ENCODE measurements at regions not wholly inside any gene's neighbourhood (a gene's known extent, or its start where the extent isn't known, plus 50 kb on each side); places are given as distances from the start of the nearest gene placed in this dataset.
"Not testable (repeated sequence)": the region's sequence is repeated elsewhere in the genome, so short reads cannot be mapped to it uniquely, and the experiment has no call there.

DNA sequence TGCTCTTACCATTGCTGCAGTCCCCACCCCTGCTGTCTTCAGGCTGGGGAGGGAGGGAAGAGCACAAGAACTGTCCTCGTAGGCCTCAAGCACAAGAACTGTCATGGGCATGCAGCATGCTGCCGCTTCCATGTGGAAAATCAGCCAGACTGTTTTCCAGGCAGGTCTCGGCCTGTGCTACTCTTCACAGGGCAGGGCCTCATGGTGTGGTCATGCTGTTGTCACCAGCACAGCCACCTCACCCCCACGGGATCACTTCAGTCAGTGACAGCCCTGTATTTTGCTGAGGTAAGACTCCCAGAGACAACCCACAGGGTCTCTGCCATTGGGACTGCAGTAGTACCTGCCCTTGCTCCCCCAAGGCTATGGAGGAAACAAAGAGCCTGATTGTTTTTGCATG, 205.3 kb downstream of the NAP1L3 start:
- POLR2A ChIA-PET = no interaction called here

DNA sequence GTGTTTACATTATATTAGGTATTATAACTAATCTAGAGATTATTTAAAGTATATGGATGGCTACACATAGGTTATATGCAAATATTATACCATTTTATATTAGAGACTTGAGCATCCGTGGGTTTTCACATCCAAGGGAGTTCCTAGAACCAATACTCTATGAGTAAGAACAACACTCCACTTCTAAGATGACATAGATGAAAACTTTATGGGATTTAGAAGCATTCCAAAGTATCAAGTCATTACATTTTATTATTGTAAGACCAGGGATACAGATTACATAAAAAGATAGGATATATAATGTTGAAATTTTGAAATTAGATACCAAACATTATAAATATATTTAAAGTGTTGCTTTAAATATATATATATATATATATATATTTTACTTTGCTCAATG, 207.0 kb downstream of the NAP1L3 start:
- POLR2A ChIA-PET = no interaction called here
- CTCF ChIA-PET = no interaction called here

More for the DNA sequence above, 205.3 kb downstream of the NAP1L3 start:
- CTCF ChIA-PET = no interaction called here

DNA sequence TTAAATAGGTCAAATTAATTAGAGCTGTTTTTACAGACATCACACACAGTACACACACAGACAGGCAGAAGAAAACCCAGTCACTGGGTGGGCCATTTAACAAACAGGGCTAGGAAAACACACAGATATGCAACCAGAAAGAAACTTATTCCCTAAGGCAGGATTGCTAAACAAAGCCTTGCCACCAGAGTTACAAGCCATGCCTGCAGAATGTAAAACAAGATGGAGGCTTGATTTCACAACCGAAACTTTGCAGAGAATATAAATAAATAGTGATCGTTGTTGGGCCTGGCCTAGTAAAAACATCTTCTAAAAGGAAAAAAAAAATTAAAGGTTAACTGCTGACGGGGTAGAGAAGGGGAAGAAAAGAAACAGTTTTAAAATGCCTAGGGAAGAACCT, 212.3 kb downstream of the NAP1L3 start:
- CTCF ChIA-PET = no interaction called here
- POLR2A ChIA-PET = no interaction called here

DNA sequence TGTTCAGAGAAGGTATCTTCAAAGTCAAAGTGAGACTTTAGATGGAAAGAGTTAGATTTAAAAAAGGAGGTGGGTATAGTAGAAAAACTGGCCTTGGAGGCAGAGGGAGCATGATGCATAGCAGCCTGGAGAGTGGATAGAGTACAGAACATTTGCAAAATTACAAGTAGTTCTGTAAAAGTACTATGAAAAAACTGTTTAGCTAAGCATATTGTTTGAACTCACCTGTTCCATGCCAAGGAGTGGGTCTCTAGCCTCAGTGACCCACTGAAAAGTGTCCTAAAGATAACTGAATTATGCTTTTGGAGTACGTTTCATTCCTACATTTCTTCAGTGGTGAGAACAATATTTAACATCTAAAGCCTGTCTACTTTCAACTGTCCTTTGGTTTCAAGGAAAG, 218.9 kb downstream of the NAP1L3 start:
- CTCF ChIA-PET = no interaction called here
- POLR2A ChIA-PET = no interaction called here

DNA sequence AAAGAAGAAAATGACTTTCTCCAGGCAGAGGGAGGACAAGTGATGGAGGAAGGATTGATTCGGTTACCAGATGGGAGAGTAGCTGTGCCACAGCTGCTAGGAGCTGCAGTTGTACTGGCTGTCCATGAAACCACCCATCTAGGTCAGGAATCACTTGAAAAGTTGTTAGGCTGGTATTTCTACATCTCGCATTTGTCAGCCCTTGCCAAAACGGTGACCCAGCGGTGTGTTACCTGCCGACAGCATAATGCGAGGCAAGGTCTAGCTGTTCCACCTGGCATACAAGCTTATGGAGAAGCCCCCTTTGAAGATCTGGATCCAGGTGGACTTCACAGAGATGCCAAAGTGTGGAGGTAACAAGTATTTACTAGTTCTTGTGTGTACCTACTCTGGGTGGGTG, 238.7 kb downstream of the NAP1L3 start:
- CTCF ChIA-PET, POLR2A ChIA-PET: not testable (repeated sequence)

DNA sequence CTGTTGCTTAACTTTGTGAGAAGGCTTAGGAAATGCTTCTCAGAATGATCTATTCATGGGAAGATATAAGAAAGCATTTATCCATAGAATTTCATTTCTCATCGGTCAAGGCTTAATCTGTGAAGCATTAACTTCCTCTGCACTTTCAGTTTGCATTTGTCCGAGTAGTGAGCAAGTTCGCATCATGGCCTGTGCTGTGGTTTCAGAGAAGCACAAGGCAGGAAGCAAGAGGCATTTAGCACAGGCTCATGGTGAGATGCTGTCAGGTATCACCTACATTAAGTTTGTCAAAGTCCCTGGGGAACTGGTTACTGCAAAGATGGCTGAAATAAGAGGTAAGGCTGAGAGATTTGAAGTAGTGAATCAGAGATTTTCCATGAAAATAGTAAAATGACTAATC, 244.9 kb downstream of the NAP1L3 start:
- POLR2A ChIA-PET = no interaction called here
- CTCF ChIA-PET = no interaction called here

DNA sequence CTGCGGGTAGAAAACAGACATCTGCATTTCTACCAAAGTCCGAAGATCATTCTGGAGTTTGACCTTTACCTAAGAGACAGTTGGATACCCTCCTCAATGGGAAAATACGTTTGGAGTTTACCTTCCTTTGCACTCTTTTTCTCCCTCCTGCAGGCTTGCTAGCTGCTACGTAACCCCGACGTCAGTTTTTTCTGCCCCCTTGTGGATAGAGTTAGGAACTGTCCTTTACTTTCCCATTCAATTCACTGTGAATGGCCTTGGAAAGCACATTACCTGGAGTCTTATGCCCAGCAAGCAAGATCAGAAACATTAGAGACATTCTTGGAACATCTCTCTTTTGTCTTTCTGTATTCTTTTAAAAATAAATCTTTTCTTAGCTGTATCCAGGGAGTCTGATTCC, 250.7 kb downstream of the NAP1L3 start:
- CTCF ChIA-PET = no interaction called here
- POLR2A ChIA-PET = no interaction called here

DNA sequence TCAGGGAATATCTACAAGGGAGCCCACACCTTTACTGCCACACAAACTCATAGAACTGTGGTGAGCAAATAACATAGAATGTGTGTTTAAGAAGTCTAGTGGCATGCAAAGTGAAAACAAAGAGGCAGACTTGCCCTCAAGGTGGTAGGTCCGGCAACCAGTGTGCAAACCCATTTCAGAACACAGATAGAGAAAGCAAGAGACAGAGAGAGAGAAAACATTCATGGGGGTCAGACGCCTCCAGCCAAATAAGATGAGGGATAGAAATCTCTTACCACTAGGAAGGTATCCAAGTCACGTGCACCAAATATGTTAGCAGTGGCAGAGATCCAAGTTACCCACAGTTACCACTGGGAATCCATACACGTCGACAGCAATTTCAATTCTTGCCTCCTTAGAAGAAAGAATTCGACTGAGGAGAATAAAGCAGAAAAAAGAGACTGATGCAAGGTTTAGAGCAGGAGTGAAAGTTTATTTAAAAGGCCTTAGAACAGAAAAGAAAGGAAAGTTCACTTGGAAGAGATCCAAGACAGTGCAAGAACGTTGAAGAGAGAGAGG, 252.8 kb downstream of the NAP1L3 start:
- CTCF ChIA-PET = no interaction called here
- POLR2A ChIA-PET = no interaction called here

DNA sequence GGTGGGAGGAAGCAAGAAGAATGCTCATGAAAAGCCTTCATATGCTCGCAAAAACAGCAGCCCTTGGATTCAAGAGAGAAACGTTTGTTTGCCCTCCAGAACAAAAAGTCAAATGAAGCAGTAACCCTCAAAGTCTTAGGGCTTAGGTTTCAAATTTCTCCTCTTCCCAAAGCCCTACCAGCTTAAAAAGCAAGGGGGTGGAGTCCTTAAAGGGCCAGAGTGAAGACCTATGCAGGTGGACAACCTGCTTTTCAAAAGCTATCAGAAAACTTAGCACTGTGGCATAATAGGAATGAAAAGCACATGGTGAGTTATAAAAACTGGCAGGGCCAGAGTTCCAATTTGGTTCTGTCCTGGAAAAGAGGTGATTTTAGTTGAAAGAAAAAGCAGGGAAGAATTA, 253.3 kb downstream of the NAP1L3 start:
- ChIA-PET POLR2A (no interaction called here), CTCF (no interaction called here)

DNA sequence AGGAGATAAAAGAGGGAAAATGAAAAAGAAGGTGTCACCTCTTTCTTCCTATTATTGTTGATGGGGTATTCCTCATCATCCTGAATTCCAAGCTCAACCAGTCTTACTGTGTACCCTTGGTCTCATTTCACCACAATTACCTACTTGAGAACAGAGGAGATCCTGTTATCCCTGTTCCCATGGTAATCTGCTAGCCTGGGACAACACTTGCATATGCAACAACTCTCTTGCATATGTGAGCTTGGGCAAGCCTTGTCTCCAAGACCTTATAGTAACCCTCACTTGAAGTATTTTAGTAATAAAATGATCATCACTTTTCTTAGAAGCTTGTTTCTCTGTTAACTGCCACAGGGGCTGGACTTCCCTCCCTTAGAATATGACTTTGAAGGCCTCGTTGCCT, 253.7 kb downstream of the NAP1L3 start:
- POLR2A ChIA-PET = no interaction called here
- CTCF ChIA-PET = no interaction called here

DNA sequence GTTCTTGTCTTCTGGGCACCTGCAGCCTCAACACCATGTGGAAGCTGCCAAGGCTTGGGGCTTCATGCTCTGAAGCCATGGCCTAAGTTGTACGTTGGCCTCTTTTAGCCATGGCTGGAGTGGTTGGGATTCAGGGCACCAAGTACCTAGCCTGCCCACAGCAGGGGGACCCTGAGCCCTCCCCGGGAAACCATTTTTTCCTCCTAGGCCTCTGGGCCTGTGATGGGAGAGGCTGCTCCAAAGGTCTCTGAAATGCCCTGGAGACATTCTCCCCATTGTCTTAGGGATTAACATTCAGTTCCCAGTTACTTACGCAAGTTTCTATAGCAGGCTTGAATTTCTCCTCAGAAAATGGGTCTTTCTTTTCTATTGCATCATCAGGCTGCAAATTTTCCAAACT, 269.3 kb downstream of the NAP1L3 start:
- CTCF ChIA-PET = no interaction called here
- POLR2A ChIA-PET = no interaction called here

DNA sequence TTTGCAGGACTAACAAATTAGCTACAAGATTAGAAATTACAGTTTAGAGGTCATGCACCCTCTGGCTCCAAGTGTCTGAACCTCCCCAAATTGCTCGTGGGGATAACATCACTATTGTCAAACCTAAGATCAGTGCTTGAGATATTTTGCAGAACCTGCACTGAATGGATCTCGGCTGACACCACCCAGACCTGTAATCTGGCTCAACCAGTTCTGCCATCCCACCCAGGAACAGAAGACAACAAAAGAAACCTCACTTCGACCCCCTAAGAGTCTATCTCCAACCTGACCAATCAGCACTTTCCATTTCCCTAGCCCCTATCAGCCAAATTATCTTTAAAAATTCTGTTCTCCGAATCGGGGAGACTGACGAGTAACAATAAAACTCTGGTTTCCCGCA, 318.7 kb downstream of the NAP1L3 start:
- POLR2A ChIA-PET = no interaction called here
- CTCF ChIA-PET = no interaction called here

DNA sequence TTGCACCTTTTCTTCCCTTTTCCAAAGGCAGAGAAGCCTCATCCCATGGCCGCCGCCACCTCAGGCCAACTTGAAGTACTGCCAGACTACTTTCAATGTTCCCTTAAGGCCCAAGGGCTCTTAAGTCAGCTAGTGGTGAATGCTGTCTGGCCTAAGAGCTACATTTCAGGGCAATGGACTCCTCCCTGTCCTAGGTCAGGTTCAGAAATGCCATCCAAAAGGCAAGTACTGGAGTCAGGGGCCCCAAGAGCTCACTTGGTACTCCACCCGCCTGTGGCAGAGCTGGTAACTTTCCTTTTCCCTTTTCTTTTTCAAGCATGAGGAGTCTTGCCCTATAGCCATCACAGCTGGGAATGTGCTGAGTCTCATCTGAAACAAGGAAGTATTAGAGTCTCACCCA, 327.1 kb downstream of the NAP1L3 start:
- POLR2A ChIA-PET = no interaction called here
- CTCF ChIA-PET = interaction anchor here (0.6 kb wide), 1 partner anchor 54 kb away, joined by 5 read pairs; no protein-coding TSS in a partner anchor

DNA sequence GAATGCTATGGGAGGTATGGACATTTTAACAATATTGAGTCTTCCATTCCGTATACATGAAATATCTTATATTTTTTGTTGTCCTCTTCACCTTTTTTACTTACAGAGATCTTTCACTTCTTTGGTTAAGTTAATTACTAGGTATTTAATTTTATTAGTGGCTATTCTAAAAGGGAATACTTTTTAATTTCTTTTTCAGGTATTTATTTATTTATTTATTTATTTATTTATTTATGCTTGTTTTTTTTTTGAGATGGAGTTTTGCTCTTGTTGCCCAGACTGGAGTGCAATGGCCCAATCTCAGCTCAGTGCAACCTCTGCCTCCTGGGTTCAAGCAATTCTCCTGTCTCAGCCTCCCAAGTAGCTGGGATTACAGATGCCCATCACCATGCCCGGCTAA, 329.1 kb downstream of the NAP1L3 start:
- POLR2A ChIA-PET, CTCF ChIA-PET: not testable (repeated sequence)

DNA sequence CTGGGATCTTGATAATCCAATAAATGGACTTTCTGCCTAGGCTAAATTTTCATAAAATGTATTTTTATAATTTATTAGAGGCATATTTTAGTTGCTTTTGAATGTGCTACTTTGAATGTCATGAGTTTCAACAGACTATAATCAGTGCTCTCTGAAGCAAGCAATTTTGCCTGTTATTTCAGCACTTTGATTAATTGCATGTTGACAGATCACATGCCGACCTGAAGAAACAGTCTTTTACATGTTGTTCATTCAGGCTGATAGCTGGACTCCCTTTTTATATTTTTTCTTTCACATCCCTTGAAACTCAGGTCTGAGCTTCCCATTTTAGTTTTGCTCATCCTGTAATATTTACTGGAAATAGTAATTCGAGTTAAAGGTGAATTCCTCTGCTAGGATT, 341.0 kb downstream of the NAP1L3 start:
- CTCF ChIA-PET = no interaction called here

DNA sequence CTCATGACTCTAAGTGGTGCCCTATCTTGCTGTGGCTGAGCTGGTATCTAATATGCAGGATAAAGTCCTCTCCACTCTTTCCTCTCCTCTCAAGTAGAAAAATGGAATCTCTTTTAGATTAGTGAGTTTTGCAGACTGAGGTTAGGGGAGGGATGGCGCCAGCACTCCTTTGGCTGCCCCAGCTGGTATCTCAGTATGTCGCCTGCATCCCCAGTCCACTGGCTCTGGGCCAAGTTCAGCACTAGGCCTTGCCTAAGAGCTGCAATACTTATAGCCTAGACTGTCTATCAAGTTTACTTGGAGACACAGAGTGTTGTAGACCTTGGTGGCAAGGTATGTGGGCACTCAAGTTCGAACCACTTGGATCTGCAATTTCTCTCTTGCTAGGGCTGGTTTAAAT, 351.3 kb downstream of the NAP1L3 start:
- ChIA-PET CTCF (no interaction called here), POLR2A (no interaction called here)

More for the DNA sequence above, 341.0 kb downstream of the NAP1L3 start:
- POLR2A ChIA-PET = no interaction called here

DNA sequence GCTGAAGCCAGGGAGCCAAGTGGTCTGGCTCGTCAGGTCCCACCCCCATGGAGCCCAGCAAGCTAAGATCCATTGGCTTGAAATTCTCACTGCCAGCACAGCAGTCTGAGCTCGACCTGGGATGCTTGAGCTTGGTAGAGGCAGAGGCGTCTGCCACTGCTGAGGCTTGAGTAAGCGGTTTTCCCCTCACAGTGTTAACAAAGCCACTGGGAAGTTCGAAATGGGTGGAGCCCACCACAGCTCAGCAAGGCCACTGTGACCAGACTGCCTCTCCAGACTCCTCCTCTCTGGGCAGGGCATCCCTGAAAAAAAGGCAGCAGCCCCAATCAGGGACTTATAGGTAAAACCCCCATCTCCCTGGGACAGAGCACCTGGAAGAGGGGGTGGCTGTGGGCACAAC, 353.8 kb downstream of the NAP1L3 start:
- POLR2A ChIA-PET = no interaction called here
- CTCF ChIA-PET = no interaction called here
